HEK293 (cell line): ENCODE measurements at regions not wholly inside any gene's neighbourhood (a gene's known extent, or its start where the extent isn't known, plus 50 kb on each side); places are given as distances from the start of the nearest gene placed in this dataset.

Source experiments
- CTCF ChIA-PET: fragments of 350-600 bp; formaldehyde crosslinking; extraction: SDS; loops from one replicate; lab custom pipeline; 2021; ENCODE audit warnings: antibody characterized with exemption; lab: Yijun Ruan, JAX
- POLR2A ChIA-PET: fragments of 300-600 bp; formaldehyde crosslinking; extraction: SDS; loops from one replicate; lab custom pipeline; 2020; ENCODE audit warnings: antibody characterized with exemption, inconsistent platforms; lab: Yijun Ruan, JAX
- H3K27ac ChIP-seq: fragments of 200-500 bp; sonication (Bioruptor generic); 2 replicates; pipeline ENCODE4 v1.5.1; 2014; ENCODE audit warnings: low read depth, low read length, control low read depth, inconsistent platforms; ENCODE audit errors: extremely low read depth
- H3K36me3 ChIP-seq, 2 experiments: fragments of 200-500 bp in 1 of 2; sonication (Bioruptor generic) in 1 of 2; 1 replicate in 1 of 2; 2 replicates in 1 of 2; pipeline ENCODE4 v1.5.1; 2014 to 2017; ENCODE audit warnings: inconsistent platforms in 2 of 2, low read length in 2 of 2; ENCODE audit not compliant: control insufficient read depth in 2 of 2, insufficient read depth in 1 of 2
- H3K4me1 ChIP-seq: fragments of 200-500 bp; sonication (Bioruptor generic); 2 replicates; pipeline ENCODE4 v1.5.1; 2014; ENCODE audit warnings: mild to moderate bottlenecking, low read length, inconsistent platforms; ENCODE audit not compliant: control insufficient read depth, insufficient read depth
- H3K4me3 ChIP-seq: 2 replicates; pipeline ENCODE4 v1.5.1; 2011; ENCODE audit warnings: low read depth, mild to moderate bottlenecking, control low read depth, low read length, moderate library complexity
- H3K9me3 ChIP-seq: fragments of 200-500 bp; sonication (Bioruptor generic); 2 replicates; pipeline ENCODE4 v1.5.1; 2014; ENCODE audit warnings: low read depth, low read length, inconsistent platforms; ENCODE audit not compliant: control insufficient read depth, insufficient read depth
- KLF1 ChIP-seq: fragments of 450-650 bp; formaldehyde crosslinking; IDR thresholded peaks from 2 replicates; pipeline ENCODE4 v1.5.1; 2016; ENCODE audit warnings: missing biosample characterization, missing genetic modification characterization
- KLF9 ChIP-seq: fragments of 450-650 bp; formaldehyde crosslinking; IDR thresholded peaks from 2 replicates; pipeline ENCODE4 v1.5.1; 2016; ENCODE audit warnings: missing biosample characterization, missing genetic modification characterization, low read depth
- MEIS1 ChIP-seq: sonication (generic); formaldehyde crosslinking; IDR thresholded peaks from 2 replicates; pipeline ENCODE4 v1.8.1; 2022; ENCODE audit warnings: missing genetic modification reagents, mild to moderate bottlenecking, borderline replicate concordance
- WT1 ChIP-seq: fragments of 450-650 bp; formaldehyde crosslinking; IDR thresholded peaks from 2 replicates; pipeline ENCODE4 v1.5.1; 2016; ENCODE audit warnings: missing biosample characterization, missing genetic modification characterization
- ZEB2 ChIP-seq: fragments of 450-650 bp; formaldehyde crosslinking; IDR thresholded peaks from 2 replicates; pipeline ENCODE4 v1.5.1; 2016; ENCODE audit warnings: missing biosample characterization, missing genetic modification characterization
- ZFP3 ChIP-seq: fragments of 450-650 bp; formaldehyde crosslinking; IDR thresholded peaks from 2 replicates; pipeline ENCODE4 v1.5.1; 2016; ENCODE audit warnings: low read depth, missing biosample characterization, missing genetic modification characterization
- ZFP37 ChIP-seq: fragments of 450-650 bp; formaldehyde crosslinking; IDR thresholded peaks from 2 replicates; pipeline ENCODE4 v1.5.1; 2016; ENCODE audit warnings: missing biosample characterization, missing genetic modification characterization
- ZNF132 ChIP-seq: fragments of 450-650 bp; formaldehyde crosslinking; IDR thresholded peaks from 2 replicates; pipeline ENCODE4 v1.5.1; 2017; ENCODE audit warnings: missing biosample characterization, missing genetic modification characterization, borderline replicate concordance
- ZNF148 ChIP-seq: fragments of 450-650 bp; formaldehyde crosslinking; IDR thresholded peaks from 2 replicates; pipeline ENCODE4 v1.5.0; 2017; ENCODE audit warnings: missing biosample characterization, missing genetic modification characterization, borderline replicate concordance
- ZNF174 ChIP-seq: fragments of 450-650 bp; formaldehyde crosslinking; IDR thresholded peaks from 2 replicates; pipeline ENCODE4 v1.5.0; 2017; ENCODE audit warnings: missing biosample characterization, mild to moderate bottlenecking, missing genetic modification characterization
- ZNF391 ChIP-seq: fragments of 450-650 bp; formaldehyde crosslinking; IDR thresholded peaks from 2 replicates; pipeline ENCODE4 v1.5.1; 2016; ENCODE audit warnings: low read depth, missing biosample characterization, missing genetic modification characterization, borderline replicate concordance
- ZNF558 ChIP-seq: fragments of 450-650 bp; formaldehyde crosslinking; IDR thresholded peaks from 2 replicates; pipeline ENCODE4 v1.5.1; 2016; ENCODE audit warnings: missing biosample characterization, missing genetic modification characterization
- ZNF621 ChIP-seq: fragments of 450-650 bp; formaldehyde crosslinking; IDR thresholded peaks from 2 replicates; pipeline ENCODE4 v1.5.1; 2017; ENCODE audit warnings: missing biosample characterization, missing genetic modification characterization
- ZNF626 ChIP-seq: fragments of 450-650 bp; sonication (Bioruptor Pico); formaldehyde crosslinking; IDR thresholded peaks from 2 replicates; pipeline ENCODE4 v1.5.1; 2018; ENCODE audit warnings: missing biosample characterization, missing genetic modification characterization, inconsistent platforms
- ZNF670 ChIP-seq: fragments of 450-650 bp; formaldehyde crosslinking; IDR thresholded peaks from 2 replicates; pipeline ENCODE4 v1.5.1; 2016; ENCODE audit warnings: missing biosample characterization, missing genetic modification characterization, low read depth
- ZNF747 ChIP-seq: fragments of 450-650 bp; formaldehyde crosslinking; IDR thresholded peaks from 2 replicates; pipeline ENCODE4 v1.5.1; 2016; ENCODE audit warnings: missing biosample characterization, missing genetic modification characterization
- ZNF837 ChIP-seq: fragments of 450-650 bp; formaldehyde crosslinking; IDR thresholded peaks from 2 replicates; pipeline ENCODE4 v1.5.1; 2016; ENCODE audit warnings: missing biosample characterization, missing genetic modification characterization
- ZNF843 ChIP-seq: fragments of 450-650 bp; formaldehyde crosslinking; IDR thresholded peaks from 2 replicates; pipeline ENCODE4 v1.5.1; 2016; ENCODE audit warnings: missing biosample characterization, missing genetic modification characterization
- TF ChIP-seq, protein P1 (sequence below): fragments of 450-650 bp; formaldehyde crosslinking; IDR thresholded peaks from 2 replicates; pipeline ENCODE4 v1.5.1; 2016; ENCODE audit warnings: missing biosample characterization, missing genetic modification characterization
- TF ChIP-seq, protein P2 (sequence below): fragments of 450-650 bp; formaldehyde crosslinking; IDR thresholded peaks from 2 replicates; pipeline ENCODE4 v1.5.1; 2016; ENCODE audit warnings: missing biosample characterization, missing genetic modification characterization
- TF ChIP-seq, protein P3 (sequence below): fragments of 450-650 bp; formaldehyde crosslinking; IDR thresholded peaks from 2 replicates; pipeline ENCODE4 v1.5.1; 2017; ENCODE audit warnings: missing biosample characterization, missing genetic modification characterization
- TF ChIP-seq, protein P4 (sequence below): fragments of 450-650 bp; formaldehyde crosslinking; IDR thresholded peaks from 2 replicates; pipeline ENCODE4 v1.5.1; 2016; ENCODE audit warnings: missing biosample characterization, missing genetic modification characterization

DNA sequence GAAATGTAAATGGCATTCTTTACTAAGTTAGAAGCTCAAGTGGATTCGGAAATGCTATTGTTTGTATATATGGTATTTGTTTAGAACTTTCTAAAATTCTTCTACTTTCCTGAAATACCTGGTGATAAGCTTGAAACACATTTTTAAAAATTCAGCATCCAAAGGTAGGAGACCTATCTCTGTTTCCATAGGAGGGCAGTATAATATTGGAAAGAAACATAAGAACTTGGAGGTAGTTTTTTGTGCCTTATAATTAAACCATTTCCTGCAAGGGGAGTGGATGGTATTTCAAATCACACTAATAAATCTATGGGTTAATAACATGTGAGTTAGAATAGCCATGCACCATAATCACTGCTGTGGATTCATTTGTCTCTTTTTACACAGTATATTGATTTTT lies 217.4 kb upstream of the AADAT start:
- ChIA-PET CTCF (no interaction called here), POLR2A (no interaction called here)
- Histone ChIP-seq H3K4me1 (no peaks in the 10 kb centered on the region), H3K36me3 (no peaks in the 10 kb centered on the region), H3K4me3 (no peak overlapping the region)
- TF ChIP-seq ZNF843 (no peak), ZNF132 (tag by site-specific recombination) (no peak), ZNF621 (tag by site-specific recombination) (no peak), ZNF174 (tag by site-specific recombination) (no peak), ZNF837 (no peak), ZFP3 (tag by site-specific recombination) (no peak)
- TF ChIP-seq, protein P1, sequence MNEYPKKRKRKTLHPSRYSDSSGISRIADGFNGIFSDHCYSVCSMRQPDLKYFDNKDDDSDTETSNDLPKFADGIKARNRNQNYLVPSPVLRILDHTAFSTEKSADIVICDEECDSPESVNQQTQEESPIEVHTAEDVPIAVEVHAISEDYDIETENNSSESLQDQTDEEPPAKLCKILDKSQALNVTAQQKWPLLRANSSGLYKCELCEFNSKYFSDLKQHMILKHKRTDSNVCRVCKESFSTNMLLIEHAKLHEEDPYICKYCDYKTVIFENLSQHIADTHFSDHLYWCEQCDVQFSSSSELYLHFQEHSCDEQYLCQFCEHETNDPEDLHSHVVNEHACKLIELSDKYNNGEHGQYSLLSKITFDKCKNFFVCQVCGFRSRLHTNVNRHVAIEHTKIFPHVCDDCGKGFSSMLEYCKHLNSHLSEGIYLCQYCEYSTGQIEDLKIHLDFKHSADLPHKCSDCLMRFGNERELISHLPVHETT (tag by site-specific recombination): no peak
- TF ChIP-seq, all 188 proteins: peak for 0
- Histone ChIP-seq H3K9me3 (no peaks in the 10 kb centered on the region), H3K27ac (no peak overlapping the region)

- Histone ChIP-seq H3K4me3 (no peak overlapping the region), H3K9me3 (no peaks in the 10 kb centered on the region), H3K36me3 (no peaks in the 10 kb centered on the region), H3K4me1 (no peaks in the 10 kb centered on the region), H3K27ac (no peak overlapping the region)
- ChIA-PET POLR2A (no interaction called here), CTCF (interaction anchor here (0.6 kb wide), 1 partner anchor 86 kb away, joined by 3 read pairs; no protein-coding TSS in a partner anchor)
- no peak for TF ChIP-seq ZFP37 (tag by site-specific recombination)
- TF ChIP-seq KLF1 (tag by site-specific recombination): no peak
- TF ChIP-seq ZNF670 (tag by site-specific recombination): no peak
- TF ChIP-seq KLF9 (tag by site-specific recombination): no peak
- TF ChIP-seq MEIS1 (CRISPR knock-in tag): no peak
- TF ChIP-seq ZNF626 (tag by site-specific recombination): no peak
- no peak for TF ChIP-seq ZNF558
- no peak for TF ChIP-seq ZNF747 (tag by site-specific recombination)
- TF ChIP-seq ZEB2 (tag by site-specific recombination): no peak
- TF ChIP-seq ZNF148 (tag by site-specific recombination): no peak
These were observed 216.5 kb upstream of the AADAT start for GRCh38 chr4:170306208-170306607.

DNA sequence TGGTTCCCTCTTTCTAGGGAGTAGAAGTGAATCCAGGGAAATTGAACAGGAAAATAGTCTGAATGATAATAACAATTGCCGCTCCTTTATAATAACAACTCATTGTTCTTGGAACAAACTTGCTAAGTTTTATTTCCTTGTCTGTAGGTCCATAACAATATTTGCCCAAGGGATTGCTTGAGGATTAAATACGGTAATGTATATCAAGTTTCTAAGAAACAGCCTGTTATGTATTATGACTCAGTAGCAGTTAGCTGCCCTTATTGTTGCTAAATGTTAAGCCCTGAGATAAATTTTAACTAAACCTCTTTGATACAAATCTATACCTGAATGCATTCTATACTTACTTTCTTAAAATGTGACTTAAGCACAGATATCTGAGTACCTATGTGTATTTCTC lies 215.9 kb upstream of the AADAT start:
- ChIA-PET POLR2A (no interaction called here), CTCF (no interaction called here)
- H3K36me3 ChIP-seq: no peaks in the 10 kb centered on the region
- no peaks in the 10 kb centered on the region for H3K9me3 ChIP-seq
- no peak overlapping the region for H3K4me3 ChIP-seq
- no peaks in the 10 kb centered on the region for H3K4me1 ChIP-seq
- no peak overlapping the region for H3K27ac ChIP-seq
- TF ChIP-seq, protein P2, sequence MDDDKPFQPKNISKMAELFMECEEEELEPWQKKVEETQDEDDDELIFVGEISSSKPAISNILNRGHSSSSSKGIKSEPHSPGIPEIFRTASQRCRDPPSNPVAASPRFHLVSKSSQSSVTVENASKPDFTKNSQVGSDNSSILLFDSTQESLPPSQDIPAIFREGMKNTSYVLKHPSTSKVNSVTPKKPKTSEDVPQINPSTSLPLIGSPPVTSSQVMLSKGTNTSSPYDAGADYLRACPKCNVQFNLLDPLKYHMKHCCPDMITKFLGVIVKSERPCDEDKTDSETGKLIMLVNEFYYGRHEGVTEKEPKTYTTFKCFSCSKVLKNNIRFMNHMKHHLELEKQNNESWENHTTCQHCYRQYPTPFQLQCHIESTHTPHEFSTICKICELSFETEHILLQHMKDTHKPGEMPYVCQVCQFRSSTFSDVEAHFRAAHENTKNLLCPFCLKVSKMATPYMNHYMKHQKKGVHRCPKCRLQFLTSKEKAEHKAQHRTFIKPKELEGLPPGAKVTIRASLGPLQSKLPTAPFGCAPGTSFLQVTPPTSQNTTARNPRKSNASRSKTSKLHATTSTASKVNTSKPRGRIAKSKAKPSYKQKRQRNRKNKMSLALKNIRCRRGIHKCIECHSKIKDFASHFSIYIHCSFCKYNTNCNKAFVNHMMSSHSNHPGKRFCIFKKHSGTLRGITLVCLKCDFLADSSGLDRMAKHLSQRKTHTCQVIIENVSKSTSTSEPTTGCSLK (tag by site-specific recombination): no peak
- TF ChIP-seq ZNF391 (tag by site-specific recombination) (no peak), WT1 (tag by site-specific recombination) (no peak)
- TF ChIP-seq, protein P3, sequence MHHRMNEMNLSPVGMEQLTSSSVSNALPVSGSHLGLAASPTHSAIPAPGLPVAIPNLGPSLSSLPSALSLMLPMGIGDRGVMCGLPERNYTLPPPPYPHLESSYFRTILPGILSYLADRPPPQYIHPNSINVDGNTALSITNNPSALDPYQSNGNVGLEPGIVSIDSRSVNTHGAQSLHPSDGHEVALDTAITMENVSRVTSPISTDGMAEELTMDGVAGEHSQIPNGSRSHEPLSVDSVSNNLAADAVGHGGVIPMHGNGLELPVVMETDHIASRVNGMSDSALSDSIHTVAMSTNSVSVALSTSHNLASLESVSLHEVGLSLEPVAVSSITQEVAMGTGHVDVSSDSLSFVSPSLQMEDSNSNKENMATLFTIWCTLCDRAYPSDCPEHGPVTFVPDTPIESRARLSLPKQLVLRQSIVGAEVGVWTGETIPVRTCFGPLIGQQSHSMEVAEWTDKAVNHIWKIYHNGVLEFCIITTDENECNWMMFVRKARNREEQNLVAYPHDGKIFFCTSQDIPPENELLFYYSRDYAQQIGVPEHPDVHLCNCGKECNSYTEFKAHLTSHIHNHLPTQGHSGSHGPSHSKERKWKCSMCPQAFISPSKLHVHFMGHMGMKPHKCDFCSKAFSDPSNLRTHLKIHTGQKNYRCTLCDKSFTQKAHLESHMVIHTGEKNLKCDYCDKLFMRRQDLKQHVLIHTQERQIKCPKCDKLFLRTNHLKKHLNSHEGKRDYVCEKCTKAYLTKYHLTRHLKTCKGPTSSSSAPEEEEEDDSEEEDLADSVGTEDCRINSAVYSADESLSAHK (tag by site-specific recombination): no peak
- TF ChIP-seq, protein P4, sequence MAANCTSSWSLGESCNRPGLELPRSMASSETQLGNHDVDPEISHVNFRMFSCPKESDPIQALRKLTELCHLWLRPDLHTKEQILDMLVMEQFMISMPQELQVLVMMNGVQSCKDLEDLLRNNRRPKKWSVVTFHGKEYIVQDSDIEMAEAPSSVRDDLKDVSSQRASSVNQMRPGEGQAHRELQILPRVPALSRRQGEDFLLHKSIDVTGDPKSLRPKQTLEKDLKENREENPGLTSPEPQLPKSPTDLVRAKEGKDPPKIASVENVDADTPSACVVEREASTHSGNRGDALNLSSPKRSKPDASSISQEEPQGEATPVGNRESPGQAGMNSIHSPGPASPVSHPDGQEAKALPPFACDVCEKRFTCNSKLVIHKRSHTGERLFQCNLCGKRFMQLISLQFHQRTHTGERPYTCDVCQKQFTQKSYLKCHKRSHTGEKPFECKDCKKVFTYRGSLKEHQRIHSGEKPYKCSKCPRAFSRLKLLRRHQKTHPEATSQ (tag by site-specific recombination): no peak
